ENCODE measurements at regions not wholly inside any gene's neighbourhood (a gene's known extent, or its start where the extent isn't known, plus 50 kb on each side); places are given as distances from the start of the nearest gene placed in this dataset.

- TF ChIP-seq POLR2A (IDR thresholded peaks at IDR 0.05; ENCODE audit: low read length) (no peak), GATA1 (IDR thresholded peaks at IDR 0.05; ENCODE audit: low read depth, low read length) (no peak)
Measured at GRCh38 chr4:37132351-37132974, 112.1 kb upstream of the NWD2 start.
